Urinary bladder (tissue), 3 donors: ENCODE measurements at regions not wholly inside any gene's neighbourhood (a gene's known extent, or its start where the extent isn't known, plus 50 kb on each side); places are given as distances from the start of the nearest gene placed in this dataset.
"Not testable (repeated sequence)": the region's sequence is repeated elsewhere in the genome, so short reads cannot be mapped to it uniquely, and the experiment has no call there.

Source experiments
- DNase-seq: peaks from one replicate; pipeline ENCODE4 v3.0.0-alpha.2; 2015; ENCODE audit errors: extremely low spot score
- H3K27ac ChIP-seq: one replicate; pipeline ENCODE4 v1.5.1; 2013; ENCODE audit warnings: low read depth, mild to moderate bottlenecking, moderate library complexity
- H3K36me3 ChIP-seq: one replicate; pipeline ENCODE4 v1.6.1; 2013; ENCODE audit warnings: mild to moderate bottlenecking, moderate library complexity; ENCODE audit not compliant: insufficient read depth
- H3K4me1 ChIP-seq: one replicate; pipeline ENCODE4 v1.6.1; 2013; ENCODE audit warnings: mild to moderate bottlenecking, moderate library complexity; ENCODE audit not compliant: insufficient read depth
- H3K4me3 ChIP-seq: one replicate; pipeline ENCODE4 v1.5.1; 2013; ENCODE audit warnings: low read depth, low read length
- WGBS: extraction: QIAGEN DNeasy Blood & Tissue Kit; methylation state at CpG from one replicate; pipeline ENCODE4 v1.1.7; 2013; 5-methylcytosine and 5-hydroxymethylcytosine counted together
- donor health status: healthy with polysubstance abuse.
- donor health status: healthy.

DNA sequence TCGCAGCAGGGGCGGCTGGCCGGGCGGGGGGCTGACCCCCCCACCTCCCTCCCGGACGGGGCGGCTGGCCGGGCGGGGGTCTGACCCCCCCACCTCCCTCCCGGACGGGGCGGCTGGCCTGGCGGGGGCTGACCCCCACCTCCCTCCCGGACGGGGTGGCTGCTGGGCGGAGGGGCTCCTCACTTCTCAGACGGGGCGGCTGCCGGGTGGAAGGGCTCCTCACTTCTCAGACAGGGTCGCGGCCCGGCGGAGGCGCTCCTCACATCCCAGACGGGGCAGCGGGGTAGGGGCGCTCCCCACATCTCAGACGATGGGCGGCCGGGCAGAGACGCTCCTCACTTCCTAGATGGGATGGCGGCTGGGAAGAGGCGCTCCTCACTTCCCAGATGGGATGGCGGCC, 260.2 kb upstream of the PTCHD4 start:
- not testable (repeated sequence) for DNase-seq, H3K4me3 ChIP-seq, H3K36me3 ChIP-seq, H3K27ac ChIP-seq, H3K4me1 ChIP-seq
- 95% methylated on average over 29 of the region's 34 CpGs for WGBS

GRCh38 chr6:48369100-48369499, 258.1 kb upstream of the PTCHD4 start:
- H3K36me3 ChIP-seq = no peaks in the 10 kb centered on the region
- H3K4me1 ChIP-seq = no peaks in the 10 kb centered on the region
- no peak for DNase-seq
- H3K27ac ChIP-seq = no peak overlapping the region
- no peak overlapping the region for H3K4me3 ChIP-seq
- 94% methylated on average over 2 of the region's 2 CpGs for WGBS

GRCh38 chr6:48325701-48326100, 214.7 kb upstream of the PTCHD4 start:
- no peak for DNase-seq
- H3K4me1 ChIP-seq = no peaks in the 10 kb centered on the region
- no peak overlapping the region for H3K4me3 ChIP-seq
- H3K27ac ChIP-seq = no peak overlapping the region
- WGBS = 63% methylated on average over 1 of the region's 1 CpG
- H3K36me3 ChIP-seq = no peaks in the 10 kb centered on the region

DNA sequence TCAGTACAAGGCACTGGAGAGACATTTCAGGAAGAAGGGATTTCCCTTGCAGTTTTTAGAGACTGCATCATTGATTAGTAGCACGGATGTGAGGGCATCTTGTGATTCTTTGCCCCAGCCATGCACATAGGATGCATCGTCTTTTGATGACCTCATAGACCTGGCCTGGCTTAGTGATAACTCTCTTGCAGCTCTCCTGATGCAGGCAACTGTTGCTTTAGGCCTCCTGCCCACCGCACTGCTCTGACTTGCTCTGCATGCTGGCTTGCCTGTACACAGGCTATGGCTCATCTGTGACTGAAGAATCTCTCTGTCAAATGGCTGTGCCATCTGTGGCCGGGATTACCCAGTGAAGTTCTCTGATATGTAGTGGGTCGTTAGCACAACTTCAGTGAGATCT, 207.7 kb upstream of the PTCHD4 start:
- no peak overlapping the region for H3K27ac ChIP-seq
- H3K4me1 ChIP-seq = no peaks in the 10 kb centered on the region
- no peaks in the 10 kb centered on the region for H3K36me3 ChIP-seq
- 84% methylated on average over 5 of the region's 5 CpGs for WGBS
- H3K4me3 ChIP-seq = no peak overlapping the region
- DNase-seq = no peak

GRCh38 chr6:48315915-48316314, 204.9 kb upstream of the PTCHD4 start:
- no peak for DNase-seq
- WGBS = 63% methylated on average over 1 of the region's 1 CpG
- H3K27ac ChIP-seq = no peak overlapping the region
- H3K36me3 ChIP-seq = no peaks in the 10 kb centered on the region
- H3K4me1 ChIP-seq = no peaks in the 10 kb centered on the region
- no peak overlapping the region for H3K4me3 ChIP-seq

- Histone ChIP-seq H3K4me1 (no peaks in the 10 kb centered on the region), H3K4me3 (no peak overlapping the region), H3K36me3 (no peaks in the 10 kb centered on the region), H3K27ac (no peak overlapping the region)
- WGBS = 79% methylated on average over 5 of the region's 5 CpGs
- no peak for DNase-seq
These were observed 204.2 kb upstream of the PTCHD4 start for GRCh38 chr6:48315051-48315719.

DNA sequence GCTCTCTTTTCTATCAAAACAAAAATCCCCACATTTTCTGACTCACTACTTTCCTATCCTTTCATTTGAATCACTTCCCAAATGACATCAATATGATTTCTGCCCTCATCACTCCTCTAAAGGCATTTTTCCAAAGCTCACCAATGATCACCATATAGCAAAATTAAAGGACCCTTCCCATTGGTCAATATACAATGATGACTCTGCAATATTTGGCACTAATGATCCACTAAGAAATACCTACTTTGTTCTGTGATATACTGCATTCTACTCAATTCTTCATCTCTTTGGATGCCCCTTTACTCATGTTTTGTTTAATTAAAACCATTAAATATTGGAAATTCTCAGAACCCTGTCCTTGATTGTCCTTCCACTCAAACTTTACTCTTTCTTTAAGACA, 200.3 kb upstream of the PTCHD4 start:
- Histone ChIP-seq H3K27ac (no peak overlapping the region), H3K36me3 (no peaks in the 10 kb centered on the region), H3K4me1 (no peaks in the 10 kb centered on the region), H3K4me3 (no peak overlapping the region)
- no peak for DNase-seq

DNA sequence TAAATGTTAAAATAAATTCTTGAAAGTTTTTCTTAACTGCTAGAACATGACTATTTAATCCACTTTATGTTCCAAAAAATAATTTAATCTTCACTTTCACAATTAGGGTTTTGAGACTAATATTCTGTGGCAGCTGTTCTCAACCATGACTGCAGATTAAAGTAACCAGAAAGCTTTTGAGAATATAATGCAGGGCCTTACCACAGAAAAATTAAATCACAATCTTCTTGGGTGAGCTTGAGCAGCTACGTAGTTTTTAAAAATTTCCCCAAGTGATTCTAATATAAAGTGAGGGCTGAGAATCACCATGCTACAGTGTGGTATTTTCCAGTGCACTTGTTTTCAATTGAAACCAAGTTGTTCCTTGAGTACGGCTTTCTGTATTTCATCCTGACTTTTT, 196.6 kb upstream of the PTCHD4 start:
- H3K4me1 ChIP-seq = no peaks in the 10 kb centered on the region

DNA sequence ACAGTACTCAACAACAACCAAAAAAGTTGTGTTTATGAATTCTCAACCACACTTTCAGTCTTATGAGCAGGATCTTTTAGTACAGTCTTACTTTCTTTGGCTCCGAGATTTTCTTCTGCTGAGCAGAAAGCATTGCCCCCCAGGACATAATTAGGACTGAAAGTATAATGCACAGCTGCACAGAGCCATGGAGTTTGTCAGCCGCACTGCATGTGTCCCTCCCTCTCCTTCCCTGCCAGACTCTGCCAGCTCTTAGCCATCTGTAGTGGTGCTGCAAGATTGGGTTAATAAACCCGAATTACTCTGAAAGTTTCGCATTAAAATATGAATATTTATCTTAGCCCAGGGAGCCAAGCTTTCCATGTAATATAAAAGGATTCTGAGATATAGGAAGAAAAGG, 179.6 kb upstream of the PTCHD4 start:
- H3K36me3 ChIP-seq = no peaks in the 10 kb centered on the region
- no peak overlapping the region for H3K4me3 ChIP-seq
- DNase-seq = no peak
- no peaks in the 10 kb centered on the region for H3K4me1 ChIP-seq
- no peak overlapping the region for H3K27ac ChIP-seq
- 73% methylated on average over 4 of the region's 4 CpGs for WGBS

More for the DNA sequence above, 196.6 kb upstream of the PTCHD4 start:
- H3K36me3 ChIP-seq = no peaks in the 10 kb centered on the region
- no peak for DNase-seq
- WGBS = 75% methylated on average over 2 of the region's 2 CpGs
- H3K4me3 ChIP-seq = no peak overlapping the region
- H3K27ac ChIP-seq = no peak overlapping the region

DNA sequence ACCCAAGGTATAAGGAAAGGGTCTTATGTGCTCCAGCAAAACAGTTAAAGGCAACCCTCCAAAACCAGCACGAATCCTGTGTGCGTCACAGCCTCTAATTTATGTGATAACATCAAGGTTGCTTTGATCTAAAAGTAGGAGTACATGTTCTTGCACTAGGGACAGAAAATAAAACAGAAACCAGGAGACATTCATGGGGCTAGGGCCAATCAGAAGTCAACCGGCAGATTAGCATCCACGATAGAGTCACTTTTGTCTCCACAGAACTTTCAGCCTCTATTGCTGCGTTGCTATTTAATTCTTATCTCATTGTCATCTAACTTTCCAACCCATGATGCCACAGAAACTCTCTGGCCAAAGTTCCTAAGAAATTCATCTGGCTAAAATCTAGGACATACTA, 178.8 kb upstream of the PTCHD4 start:
- no peak overlapping the region for H3K27ac ChIP-seq
- 54% methylated on average over 5 of the region's 5 CpGs for WGBS

GRCh38 chr6:48281217-48281616, 170.2 kb upstream of the PTCHD4 start:
- no peaks in the 10 kb centered on the region for H3K4me1 ChIP-seq
- DNase-seq = no peak
- 51% methylated on average over 1 of the region's 1 CpG for WGBS
- no peak overlapping the region for H3K27ac ChIP-seq
- no peak overlapping the region for H3K4me3 ChIP-seq
- no peaks in the 10 kb centered on the region for H3K36me3 ChIP-seq

More for the DNA sequence above, 178.8 kb upstream of the PTCHD4 start:
- H3K4me3 ChIP-seq = no peak overlapping the region
- H3K36me3 ChIP-seq = no peaks in the 10 kb centered on the region
- no peaks in the 10 kb centered on the region for H3K4me1 ChIP-seq
- no peak for DNase-seq

GRCh38 chr6:48280035-48280620, 169.1 kb upstream of the PTCHD4 start:
- Histone ChIP-seq H3K27ac (no peak overlapping the region), H3K4me1 (no peaks in the 10 kb centered on the region), H3K4me3 (no peak overlapping the region), H3K36me3 (no peaks in the 10 kb centered on the region)
- DNase-seq = no peak
- 80% methylated on average over 1 of the region's 1 CpG for WGBS

DNA sequence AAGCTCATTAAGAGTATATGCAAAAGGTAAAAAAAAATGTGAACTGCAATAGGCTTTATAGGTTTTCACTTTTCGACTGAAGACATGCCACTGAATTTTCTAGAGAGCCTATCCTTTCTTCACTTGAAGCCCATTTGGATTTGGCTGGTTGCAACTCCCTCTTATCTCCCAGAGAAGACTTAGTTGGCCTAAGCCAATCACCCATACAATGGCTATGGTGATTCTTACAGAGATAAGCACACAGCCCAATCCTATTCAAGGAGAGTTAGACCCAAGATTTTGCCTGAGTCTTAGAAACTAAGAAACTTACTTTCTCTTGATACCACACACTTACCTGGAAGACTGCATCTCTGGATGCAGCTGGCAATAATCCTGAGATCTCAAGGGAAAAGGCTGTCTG, 167.3 kb upstream of the PTCHD4 start:
- H3K4me3 ChIP-seq = no peak overlapping the region
- H3K27ac ChIP-seq = no peak overlapping the region
- no peaks in the 10 kb centered on the region for H3K36me3 ChIP-seq
- no peaks in the 10 kb centered on the region for H3K4me1 ChIP-seq
- no peak for DNase-seq
- 82% methylated on average over 1 of the region's 1 CpG for WGBS

GRCh38 chr6:48272518-48272917, 161.5 kb upstream of the PTCHD4 start:
- no peak overlapping the region for H3K4me3 ChIP-seq
- H3K4me1 ChIP-seq = no peaks in the 10 kb centered on the region
- WGBS = 96% methylated on average over 1 of the region's 1 CpG
- no peak overlapping the region for H3K27ac ChIP-seq
- no peaks in the 10 kb centered on the region for H3K36me3 ChIP-seq
- no peak for DNase-seq

GRCh38 chr6:48255094-48255493, 144.1 kb upstream of the PTCHD4 start:
- no peaks in the 10 kb centered on the region for H3K36me3 ChIP-seq
- WGBS = 28% methylated on average over 3 of the region's 3 CpGs
- no peaks in the 10 kb centered on the region for H3K4me1 ChIP-seq
- H3K4me3 ChIP-seq = no peak overlapping the region
- H3K27ac ChIP-seq = no peak overlapping the region
- no peak for DNase-seq
